ENCODE measurements at regions not wholly inside any gene's neighbourhood (a gene's known extent, or its start where the extent isn't known, plus 50 kb on each side); places are given as distances from the start of the nearest gene placed in this dataset.

- TF ChIP-seq POLR2A (IDR thresholded peaks at IDR 0.05) (no peak), CTCF (IDR thresholded peaks at IDR 0.05) (no peak), EP300 (IDR thresholded peaks at IDR 0.05) (no peak)
Observed at GRCh38 chr14:51792809-51793208, 67.6 kb upstream of the GNG2 start.
